LNCAP (cell line): ENCODE measurements at regions not wholly inside any gene's neighbourhood (a gene's known extent, or its start where the extent isn't known, plus 50 kb on each side); places are given as distances from the start of the nearest gene placed in this dataset.

Experiments
- TF ChIP-seq, protein P1 (sequence below): fragments of 450-650 bp; IDR thresholded peaks from 2 replicates; pipeline ENCODE4 v1.5.1; 2017; ENCODE audit warnings: mild to moderate bottlenecking

- TF ChIP-seq, protein P1, sequence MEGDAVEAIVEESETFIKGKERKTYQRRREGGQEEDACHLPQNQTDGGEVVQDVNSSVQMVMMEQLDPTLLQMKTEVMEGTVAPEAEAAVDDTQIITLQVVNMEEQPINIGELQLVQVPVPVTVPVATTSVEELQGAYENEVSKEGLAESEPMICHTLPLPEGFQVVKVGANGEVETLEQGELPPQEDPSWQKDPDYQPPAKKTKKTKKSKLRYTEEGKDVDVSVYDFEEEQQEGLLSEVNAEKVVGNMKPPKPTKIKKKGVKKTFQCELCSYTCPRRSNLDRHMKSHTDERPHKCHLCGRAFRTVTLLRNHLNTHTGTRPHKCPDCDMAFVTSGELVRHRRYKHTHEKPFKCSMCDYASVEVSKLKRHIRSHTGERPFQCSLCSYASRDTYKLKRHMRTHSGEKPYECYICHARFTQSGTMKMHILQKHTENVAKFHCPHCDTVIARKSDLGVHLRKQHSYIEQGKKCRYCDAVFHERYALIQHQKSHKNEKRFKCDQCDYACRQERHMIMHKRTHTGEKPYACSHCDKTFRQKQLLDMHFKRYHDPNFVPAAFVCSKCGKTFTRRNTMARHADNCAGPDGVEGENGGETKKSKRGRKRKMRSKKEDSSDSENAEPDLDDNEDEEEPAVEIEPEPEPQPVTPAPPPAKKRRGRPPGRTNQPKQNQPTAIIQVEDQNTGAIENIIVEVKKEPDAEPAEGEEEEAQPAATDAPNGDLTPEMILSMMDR = no peak
Observed at GRCh38 chr1:184860535-184860934, 105.9 kb upstream of the EDEM3 start.

GRCh38 chr1:184859381-184860105 lies 104.9 kb upstream of the EDEM3 start:
- TF ChIP-seq, protein P1 = no peak

GRCh38 chr1:184858288-184858687 lies 103.6 kb upstream of the EDEM3 start:
- TF ChIP-seq, protein P1 = no peak

- TF ChIP-seq, protein P1 = no peak
Observed at GRCh38 chr1:184854496-184855140, 100.0 kb upstream of the EDEM3 start.

DNA sequence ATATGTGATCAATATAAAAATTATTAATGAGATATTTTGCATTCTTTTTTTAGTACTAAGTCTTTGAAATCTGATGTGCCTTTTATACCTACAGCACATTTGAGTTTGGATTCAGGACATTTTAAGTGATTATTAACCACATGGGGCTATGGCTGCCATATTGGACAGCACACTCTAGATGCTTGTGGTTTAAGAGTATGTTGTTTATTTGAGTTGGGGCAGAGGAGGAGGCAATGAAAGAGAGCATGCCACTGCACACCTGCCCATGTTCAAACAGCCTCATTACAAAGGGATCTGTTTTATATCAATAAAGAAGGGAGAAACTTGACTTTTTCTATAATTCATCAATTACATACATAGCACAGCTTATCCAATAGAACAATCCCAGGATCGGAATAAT lies 99.4 kb upstream of the EDEM3 start:
- TF ChIP-seq, protein P1 = no peak

GRCh38 chr1:184851822-184852746 lies 97.4 kb upstream of the EDEM3 start:
- TF ChIP-seq, protein P1 = no peak

DNA sequence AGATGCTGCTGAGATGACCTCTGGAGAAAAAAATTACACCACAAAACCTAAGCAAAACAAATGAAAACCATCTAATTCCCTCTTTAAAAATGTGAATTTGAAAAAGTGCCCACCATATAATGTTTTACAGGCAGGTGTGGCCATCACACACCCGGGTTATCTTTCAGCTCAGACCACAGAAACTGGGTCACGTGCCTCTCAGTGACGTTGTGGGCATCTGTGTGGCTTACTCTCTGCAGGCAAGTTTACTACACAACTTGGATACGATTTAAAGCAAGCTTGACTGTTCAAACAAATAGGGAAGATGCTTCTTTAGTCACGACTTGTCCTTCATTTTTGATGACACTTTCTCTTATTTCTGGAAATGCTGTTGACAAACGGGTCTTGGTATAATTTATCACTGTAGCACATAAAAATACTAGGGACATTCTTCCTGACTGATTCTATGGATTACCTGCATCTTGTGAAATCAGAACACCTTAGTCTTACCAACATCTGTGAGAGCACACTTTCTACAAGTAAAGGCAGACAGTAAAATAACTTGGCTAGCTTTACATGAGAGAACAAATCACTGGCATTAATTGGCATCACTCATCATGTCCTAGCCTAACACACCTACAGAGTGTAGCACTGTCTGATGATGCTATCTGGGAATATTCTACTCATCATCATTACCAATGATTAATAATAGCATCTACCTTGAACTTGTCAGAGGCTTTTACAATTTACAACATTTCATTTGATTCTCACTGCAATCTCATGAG lies 89.3 kb upstream of the EDEM3 start:
- TF ChIP-seq, protein P1 = no peak
